Lung (tissue), 11 donors: ENCODE measurements at regions not wholly inside any gene's neighbourhood (a gene's known extent, or its start where the extent isn't known, plus 50 kb on each side); places are given as distances from the start of the nearest gene placed in this dataset.

Experiments used
- ATAC-seq: fragments of 200-7000 bp; cut with Tn5 transposase; one replicate; pipeline ENCODE4 v1.9.1; 2020; ENCODE audit warnings: moderate number of reproducible peaks; ENCODE audit not compliant: insufficient read depth, low FRiP score
- DNase-seq, 3 donors: peaks; one replicate each; pipeline ENCODE4 v3.0.0-alpha.2; 2013 to 2017
- H3K27ac ChIP-seq, 2 donors: one replicate each; pipeline ENCODE4 v1.5.1; 2013; ENCODE audit warnings: mild to moderate bottlenecking in 2 of 2, moderate library complexity in 2 of 2, control low read depth in 1 of 2, inconsistent platforms in 1 of 2, low read depth in 1 of 2, low read length in 1 of 2
- H3K27me3 ChIP-seq, 3 donors: one replicate each; pipeline ENCODE4 v1.5.1; 2013; ENCODE audit warnings: low read length in 2 of 3; ENCODE audit not compliant: control insufficient read depth in 3 of 3, insufficient read depth in 3 of 3
- H3K36me3 ChIP-seq, 4 donors: one replicate each; pipeline ENCODE4 v1.5.1; 2013; ENCODE audit warnings: low read length in 4 of 4, mild to moderate bottlenecking in 1 of 4, moderate library complexity in 1 of 4; ENCODE audit not compliant: control insufficient read depth in 4 of 4, insufficient read depth in 4 of 4
- H3K4me1 ChIP-seq, 5 donors: one replicate each; pipeline ENCODE4 v1.5.1; 2013; ENCODE audit warnings: low read length in 5 of 5, mild to moderate bottlenecking in 2 of 5, moderate library complexity in 1 of 5; ENCODE audit not compliant: control insufficient read depth in 5 of 5, insufficient read depth in 5 of 5
- H3K4me3 ChIP-seq: one replicate; pipeline ENCODE4 v1.5.1; 2013; ENCODE audit warnings: mild to moderate bottlenecking, control low read depth, moderate library complexity
- H3K9ac ChIP-seq, 2 donors: one replicate each; pipeline ENCODE4 v1.5.1; 2013; ENCODE audit warnings: low read length in 2 of 2, control low read depth in 1 of 2; ENCODE audit not compliant: insufficient read depth in 1 of 2
- H3K9me3 ChIP-seq, 4 donors: one replicate each; pipeline ENCODE4 v1.5.1; 2013; ENCODE audit warnings: low read length in 3 of 4, mild to moderate bottlenecking in 1 of 4, moderate library complexity in 1 of 4; ENCODE audit not compliant: control insufficient read depth in 4 of 4, insufficient read depth in 3 of 4
- CTCF ChIP-seq: IDR thresholded peaks from 2 replicates; pipeline ENCODE4 v1.5.1; 2012; ENCODE audit warnings: mild to moderate bottlenecking; ENCODE audit errors: control extremely low read depth, extremely low read depth
- WGBS, 2 donors: extraction: QIAGEN DNeasy Blood & Tissue Kit; methylation state at CpG; one replicate each; pipeline ENCODE4 v1.1.7; 2013; 5-methylcytosine and 5-hydroxymethylcytosine counted together
- donor health status: control.
- donor health status: control.
- donor health status: Bipolar disorder and iron deficiency.
- donor health status: healthy.
- donor health status: DM: yes; HTN: yes; CAD: no.

- Histone ChIP-seq H3K4me3 (no peak overlapping the region), H3K36me3 (no peaks in the 10 kb centered on the region), H3K9me3 (no peaks in the 10 kb centered on the region), H3K27me3 (peaks cover 0 to 2% (median 0%) of the 10 kb centered on the region in 3 donors), H3K27ac (no peak overlapping the region), H3K9ac (no peak overlapping the region), H3K4me1 (peaks cover 0 to 3% (median 0%) of the 10 kb centered on the region in 5 donors)
- no peak for ATAC-seq
- no peak for TF ChIP-seq CTCF
- 71 to 78% methylated on average over 3 of the region's 3 CpGs for WGBS, 2 donors
- no peak for DNase-seq
These were observed 327.3 kb downstream of the GBE1 start for GRCh38 chr3:81434161-81434560.

GRCh38 chr3:81433675-81434074 lies 327.8 kb downstream of the GBE1 start:
- Histone ChIP-seq H3K36me3 (no peaks in the 10 kb centered on the region), H3K27ac (no peak overlapping the region), H3K27me3 (peaks cover 0 to 2% (median 0%) of the 10 kb centered on the region in 3 donors), H3K9me3 (no peaks in the 10 kb centered on the region), H3K4me1 (peaks cover 0 to 3% (median 0%) of the 10 kb centered on the region in 5 donors), H3K9ac (no peak overlapping the region), H3K4me3 (no peak overlapping the region)
- WGBS, 2 donors: 70 to 75% methylated on average over 3 of the region's 3 CpGs
- DNase-seq (no peak), ATAC-seq (no peak)
- TF ChIP-seq CTCF: no peak

GRCh38 chr3:81432456-81432855 lies 329.0 kb downstream of the GBE1 start:
- 90 to 91% methylated on average over 2 of the region's 2 CpGs for whole genome bisulfite sequencing, 2 donors
- Histone ChIP-seq H3K4me3 (no peak overlapping the region), H3K9me3 (no peaks in the 10 kb centered on the region), H3K36me3 (no peaks in the 10 kb centered on the region), H3K27ac (no peak overlapping the region), H3K27me3 (no peaks in the 10 kb centered on the region), H3K9ac (no peak overlapping the region), H3K4me1 (peaks cover 0 to 3% (median 0%) of the 10 kb centered on the region in 5 donors)
- TF ChIP-seq CTCF: no peak
- DNase-seq (no peak), ATAC-seq (no peak)

- no peaks in the 10 kb centered on the region for H3K36me3 ChIP-seq
- H3K4me1 ChIP-seq: no peaks in the 10 kb centered on the region
- no peak overlapping the region for H3K9ac ChIP-seq
- no peak overlapping the region for H3K4me3 ChIP-seq
- no peak overlapping the region for H3K27ac ChIP-seq
- no peaks in the 10 kb centered on the region for H3K9me3 ChIP-seq
- ATAC-seq (no peak), DNase-seq (no peak)
- H3K27me3 ChIP-seq: no peaks in the 10 kb centered on the region
- 92 to 93% methylated on average over 6 of the region's 6 CpGs for WGBS, 2 donors
- TF ChIP-seq CTCF: no peak
These were observed 334.4 kb downstream of the GBE1 start for GRCh38 chr3:81426826-81427577.
